ENCODE measurements at regions not wholly inside any gene's neighbourhood (a gene's known extent, or its start where the extent isn't known, plus 50 kb on each side); places are given as distances from the start of the nearest gene placed in this dataset.

DNA sequence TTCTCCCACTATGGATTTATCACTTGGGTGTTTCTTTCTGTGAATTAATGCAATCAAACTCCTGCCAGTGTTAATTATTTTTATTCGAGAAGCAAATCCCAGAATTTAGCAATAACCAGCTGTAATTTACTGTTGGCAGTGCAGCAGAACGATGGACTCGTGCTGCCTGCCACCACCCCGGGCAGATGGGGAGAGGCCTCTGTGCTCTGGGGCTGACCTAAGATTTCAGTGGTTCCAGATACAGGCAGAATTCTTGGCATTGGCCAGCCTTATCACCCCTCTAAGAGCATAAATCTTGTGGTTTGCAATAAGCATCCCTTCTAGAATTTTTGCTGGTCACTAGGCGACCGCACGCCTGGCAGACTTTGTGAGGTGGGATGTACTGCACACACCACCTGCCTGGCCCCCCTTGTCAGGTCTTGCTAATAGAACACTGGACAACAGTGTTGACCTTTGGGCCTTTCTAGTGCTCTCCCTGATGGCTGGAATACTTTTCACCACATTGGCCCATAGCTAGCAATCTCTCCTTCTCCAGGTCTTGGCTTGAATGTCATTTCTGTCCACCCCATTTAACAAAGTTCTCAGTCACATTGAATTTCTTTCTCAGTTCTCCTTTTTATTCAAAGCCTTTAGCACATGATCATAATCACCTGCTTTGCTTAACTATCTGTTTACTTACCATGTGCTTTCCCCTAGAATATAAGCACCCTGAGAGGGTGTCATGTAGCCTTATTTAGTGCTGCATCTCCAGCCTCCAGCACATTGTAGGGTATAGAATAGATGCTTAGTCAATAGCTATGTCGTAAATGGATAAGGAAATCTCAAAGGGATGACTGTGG lies 122.1 kb upstream of the DYNLRB2 start:
- no peak for DNase-seq (ENCODE audit: low read depth, low spot score)

- DNase-seq (ENCODE audit: low read depth, low spot score) = no peak
These were observed 123.0 kb upstream of the DYNLRB2 start for GRCh38 chr16:80417706-80418271.

GRCh38 chr16:80408014-80408413 lies 132.8 kb upstream of the DYNLRB2 start:
- DNase-seq (ENCODE audit: low read depth, low spot score) = no peak

DNA sequence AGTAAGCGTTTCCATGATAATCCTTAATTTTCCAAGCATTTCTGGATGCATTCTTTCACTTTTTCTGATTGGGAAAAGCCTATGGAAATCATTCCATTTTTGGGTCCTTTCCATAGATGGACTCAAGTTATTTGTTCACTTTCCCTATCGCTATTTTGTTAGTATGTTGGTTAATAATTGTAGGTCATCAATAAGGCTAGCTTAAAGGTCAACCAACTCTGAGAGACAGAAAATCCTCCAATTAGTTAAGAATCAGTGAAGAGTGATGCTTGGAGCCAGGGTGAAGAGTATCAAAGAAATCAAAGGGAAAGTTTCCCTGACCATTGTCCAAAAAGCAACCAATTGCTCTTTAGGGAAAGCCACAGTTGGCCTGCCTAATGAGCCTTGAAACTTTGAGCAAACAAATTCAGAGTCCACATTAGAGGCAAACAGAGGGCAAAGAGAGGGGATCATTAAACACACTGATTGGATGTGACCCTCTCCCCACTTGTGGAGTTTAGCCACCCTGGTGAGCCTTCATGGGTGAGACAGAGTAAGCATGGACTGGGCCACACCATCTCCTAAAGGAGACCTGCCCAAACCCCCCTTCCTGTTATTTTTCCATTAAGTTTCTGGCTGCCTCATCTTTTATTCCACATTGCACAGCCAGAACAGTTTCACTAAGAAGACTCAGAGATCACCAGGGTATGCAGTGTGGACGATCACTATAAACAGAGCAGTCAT lies 133.4 kb upstream of the DYNLRB2 start:
- no peak for DNase-seq (ENCODE audit: low read depth, low spot score)

DNA sequence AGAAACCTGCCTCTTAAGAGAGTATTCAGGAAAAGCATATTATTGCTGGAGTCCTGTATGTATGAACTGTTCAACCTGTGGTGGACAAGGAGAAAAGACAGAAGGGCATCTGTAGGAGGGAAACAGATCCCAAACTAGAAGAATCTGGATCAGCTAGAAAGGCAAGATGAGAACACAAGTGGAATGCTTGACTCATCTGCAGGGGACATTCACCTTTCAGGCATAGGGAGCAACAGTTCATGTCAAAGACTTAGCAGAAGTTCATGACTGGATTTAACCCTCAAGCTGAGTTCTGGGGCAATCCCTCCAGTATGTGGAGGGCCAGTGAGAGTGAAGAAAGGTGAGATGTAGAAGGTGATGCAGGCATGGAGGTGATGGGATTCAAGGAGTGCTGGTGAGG lies 135.9 kb upstream of the DYNLRB2 start:
- no peak for DNase-seq (ENCODE audit: low read depth, low spot score)

DNA sequence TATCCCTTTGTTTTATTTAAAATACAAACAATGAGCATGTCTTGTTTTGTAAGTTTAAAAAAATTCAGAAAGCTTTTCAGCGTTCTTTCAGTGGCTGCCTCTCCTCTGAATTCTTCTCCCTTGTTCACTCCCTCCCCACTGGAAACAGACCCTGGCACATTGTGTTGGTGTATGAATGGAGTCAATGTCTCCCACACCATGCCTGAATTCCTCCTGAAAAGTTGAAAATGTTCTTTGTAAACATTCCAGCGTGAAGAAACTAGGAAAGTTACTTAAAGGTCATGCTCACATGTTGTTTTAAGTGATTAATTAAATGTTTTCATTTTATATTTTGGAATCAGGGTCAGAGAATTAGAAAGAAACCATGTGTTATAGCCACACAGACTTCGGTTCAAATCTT lies 136.9 kb upstream of the DYNLRB2 start:
- DNase-seq (ENCODE audit: low read depth, low spot score) = no peak

DNA sequence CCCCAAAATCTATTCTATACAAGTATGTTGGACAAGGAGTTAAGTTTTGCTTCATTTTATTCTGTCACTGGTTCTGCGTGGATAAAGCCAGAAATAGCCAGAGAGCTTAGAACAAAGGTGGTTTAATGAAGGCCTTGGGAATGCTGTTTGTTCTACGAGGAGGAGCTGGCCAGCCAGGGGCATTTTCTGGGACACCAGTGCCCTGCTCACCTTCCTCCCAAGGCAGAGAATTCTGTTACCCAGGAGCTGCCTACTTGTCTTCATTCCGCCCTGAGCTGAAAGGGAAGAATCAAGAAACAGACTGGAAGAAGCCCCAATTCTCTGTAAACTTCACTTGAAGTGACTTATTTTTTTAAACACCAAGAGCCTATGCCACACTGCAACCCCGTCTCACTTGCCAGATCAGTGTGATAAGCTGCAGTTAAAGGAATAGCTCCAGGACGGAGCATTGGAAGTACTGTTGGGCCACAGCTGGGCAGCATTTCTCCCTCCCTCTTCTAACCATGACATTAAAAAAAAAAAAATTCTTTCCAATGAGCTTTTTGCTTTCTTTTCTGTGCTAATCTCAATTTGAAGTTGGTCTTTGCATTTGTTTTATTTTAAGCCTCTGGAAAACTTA lies 149.8 kb upstream of the DYNLRB2 start:
- no peak for DNase-seq (ENCODE audit: low read depth, low spot score)

DNA sequence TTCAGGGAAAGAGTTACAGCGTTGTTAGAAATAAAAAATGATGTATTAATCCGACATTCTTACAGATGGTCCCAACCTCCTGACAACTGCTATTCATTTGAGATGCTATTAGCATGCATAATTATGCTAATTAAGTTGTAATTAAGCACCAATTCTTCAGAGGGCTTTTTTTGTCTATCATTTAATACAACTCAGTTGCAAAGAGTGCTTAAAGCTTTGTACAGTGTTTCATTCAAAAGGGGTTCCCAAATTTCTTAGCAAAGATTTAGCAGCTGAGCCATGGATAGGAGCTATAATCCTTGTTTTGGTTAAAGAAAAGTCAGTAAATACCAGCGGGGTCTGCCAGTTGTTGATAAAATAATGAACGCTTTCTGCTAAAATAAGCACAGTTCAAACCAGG lies 150.7 kb upstream of the DYNLRB2 start:
- DNase-seq (ENCODE audit: low read depth, low spot score) = no peak

DNA sequence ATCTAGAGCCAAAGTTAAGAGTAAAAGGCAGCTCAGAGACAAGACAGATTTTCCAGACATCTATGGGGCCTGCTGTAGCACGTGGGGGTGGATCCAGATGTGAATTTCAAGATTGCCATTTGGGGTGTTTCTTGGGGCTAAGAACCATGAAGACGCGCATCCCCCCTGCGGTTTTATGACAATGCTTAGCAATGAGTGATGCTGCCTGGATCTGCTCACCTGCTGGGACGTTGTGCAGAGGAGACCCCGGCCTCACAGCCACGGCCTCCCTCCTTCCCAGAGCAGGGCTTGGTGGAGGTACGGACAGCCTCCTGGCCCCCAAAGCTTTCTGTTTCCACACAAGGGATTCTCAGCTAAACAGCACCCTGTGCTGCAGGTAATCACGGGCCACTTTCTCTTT lies 151.5 kb upstream of the DYNLRB2 start:
- DNase-seq (ENCODE audit: low read depth, low spot score) = no peak

DNA sequence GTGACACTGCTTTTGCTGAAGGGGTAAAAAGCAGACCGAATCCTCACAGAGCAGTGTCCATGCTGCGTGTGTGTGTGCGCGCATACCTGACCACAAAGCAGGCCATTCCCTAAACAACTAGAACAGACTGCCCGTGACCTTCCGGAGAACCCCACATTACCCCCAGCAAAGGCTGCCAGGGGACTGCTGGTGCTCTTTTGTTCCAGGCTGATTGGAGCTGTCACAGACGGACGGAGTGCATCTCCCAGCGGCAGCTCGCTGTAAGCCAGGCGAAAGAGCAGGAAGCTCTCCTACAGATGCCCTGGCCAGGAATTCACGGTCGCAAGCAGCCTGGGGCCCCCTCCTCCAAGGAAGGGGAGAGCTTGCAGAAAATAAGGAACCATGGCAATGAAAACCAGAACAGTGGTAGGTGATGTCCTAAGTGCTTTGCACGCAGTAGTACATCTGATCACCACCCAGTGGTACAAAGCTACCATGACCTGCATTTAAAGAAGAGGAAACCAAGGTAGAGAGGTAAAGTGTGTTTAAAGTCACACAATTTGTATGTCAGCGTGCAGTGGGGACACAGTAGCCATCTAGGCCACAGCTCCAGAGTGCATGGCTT lies 153.4 kb upstream of the DYNLRB2 start:
- no peak for DNase-seq (ENCODE audit: low read depth, low spot score)

- no peak for DNase-seq (ENCODE audit: low read depth, low spot score)
These were observed 155.9 kb upstream of the DYNLRB2 start for GRCh38 chr16:80384862-80385261.

DNA sequence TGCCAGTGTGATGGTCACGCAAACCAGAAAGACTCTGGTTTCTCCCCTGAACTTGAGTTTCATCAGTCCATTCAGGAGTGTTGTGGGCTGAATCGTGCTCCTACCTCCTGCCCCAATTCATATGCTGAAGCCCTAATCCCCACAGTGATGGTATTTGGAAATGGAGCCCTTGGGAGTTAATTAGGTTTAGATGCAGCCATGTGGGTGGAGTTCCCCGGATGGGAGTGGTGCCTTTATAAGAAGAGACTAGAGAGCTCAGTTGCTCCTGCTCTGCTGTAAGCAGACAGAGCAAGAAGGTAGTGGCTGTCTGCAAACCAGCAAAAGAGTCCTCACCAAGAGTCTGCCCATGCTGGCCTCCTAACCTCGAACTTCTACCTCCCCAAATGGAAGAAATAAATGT lies 160.3 kb upstream of the DYNLRB2 start:
- DNase-seq (ENCODE audit: low read depth, low spot score) = no peak

GRCh38 chr16:80377096-80377956 lies 163.5 kb upstream of the DYNLRB2 start:
- DNase-seq (ENCODE audit: low read depth, low spot score) = no peak

GRCh38 chr16:80375973-80376372 lies 164.8 kb upstream of the DYNLRB2 start:
- no peak for DNase-seq (ENCODE audit: low read depth, low spot score)

GRCh38 chr16:80375513-80375912 lies 165.3 kb upstream of the DYNLRB2 start:
- no peak for DNase-seq (ENCODE audit: low read depth, low spot score)

DNA sequence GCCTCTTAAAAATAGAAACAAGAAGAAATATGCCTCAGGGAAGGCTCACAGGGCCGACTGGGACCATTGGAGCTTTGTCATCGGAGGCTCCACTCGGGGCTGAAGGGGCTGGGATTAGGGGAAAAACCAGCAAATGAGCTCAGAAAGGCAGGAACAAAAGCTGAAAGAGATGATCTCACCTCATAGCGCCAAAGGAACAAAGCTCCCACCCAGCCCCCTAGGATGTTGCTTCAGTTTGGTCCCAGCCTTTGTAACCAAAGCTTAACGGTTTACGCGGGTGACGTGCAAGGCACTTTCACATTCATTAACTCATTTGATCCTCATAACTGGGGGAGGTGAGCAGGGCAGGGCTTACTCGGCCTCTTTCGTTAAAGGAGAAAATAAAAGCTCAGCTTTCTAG lies 168.5 kb upstream of the DYNLRB2 start:
- DNase-seq (ENCODE audit: low read depth, low spot score) = no peak

DNA sequence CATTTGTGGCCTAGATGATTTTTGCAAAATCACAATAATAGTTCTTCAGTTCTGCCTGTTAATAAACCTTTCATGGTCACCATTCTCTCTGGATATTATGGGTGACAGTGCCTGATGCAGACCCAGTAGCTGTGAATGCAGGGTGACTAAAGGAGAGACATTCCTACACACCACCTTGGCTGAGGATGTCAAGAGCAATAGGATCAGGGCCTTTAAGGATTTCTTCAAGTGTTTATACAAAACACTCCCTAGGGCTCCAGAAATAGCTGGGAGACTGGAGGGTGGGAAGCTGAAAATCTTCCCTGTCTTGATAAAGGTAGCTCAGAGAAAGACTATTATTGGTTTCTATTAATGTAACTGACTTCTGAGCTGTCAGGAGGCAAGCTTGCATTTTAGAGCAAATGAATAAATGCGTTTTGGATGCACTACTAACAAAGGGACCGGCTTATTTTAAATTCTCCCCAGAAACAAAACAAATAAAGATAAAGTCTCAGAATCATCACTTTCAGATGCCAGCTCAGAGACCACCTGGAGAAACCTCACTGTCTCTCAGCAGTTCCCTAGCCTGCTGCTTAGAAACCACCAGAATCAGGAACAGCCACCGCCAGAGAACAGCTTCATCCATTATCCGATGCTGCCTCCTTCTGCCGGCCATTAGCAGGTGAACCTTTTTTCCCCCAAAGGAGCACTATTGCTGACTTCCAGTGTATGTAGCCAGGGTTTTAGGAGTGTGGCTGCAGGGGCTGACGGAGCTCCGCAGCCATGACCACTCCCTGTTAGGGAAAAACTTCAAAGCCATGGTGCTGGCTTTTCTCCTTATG lies 171.4 kb upstream of the DYNLRB2 start:
- DNase-seq (ENCODE audit: low read depth, low spot score) = no peak

DNA sequence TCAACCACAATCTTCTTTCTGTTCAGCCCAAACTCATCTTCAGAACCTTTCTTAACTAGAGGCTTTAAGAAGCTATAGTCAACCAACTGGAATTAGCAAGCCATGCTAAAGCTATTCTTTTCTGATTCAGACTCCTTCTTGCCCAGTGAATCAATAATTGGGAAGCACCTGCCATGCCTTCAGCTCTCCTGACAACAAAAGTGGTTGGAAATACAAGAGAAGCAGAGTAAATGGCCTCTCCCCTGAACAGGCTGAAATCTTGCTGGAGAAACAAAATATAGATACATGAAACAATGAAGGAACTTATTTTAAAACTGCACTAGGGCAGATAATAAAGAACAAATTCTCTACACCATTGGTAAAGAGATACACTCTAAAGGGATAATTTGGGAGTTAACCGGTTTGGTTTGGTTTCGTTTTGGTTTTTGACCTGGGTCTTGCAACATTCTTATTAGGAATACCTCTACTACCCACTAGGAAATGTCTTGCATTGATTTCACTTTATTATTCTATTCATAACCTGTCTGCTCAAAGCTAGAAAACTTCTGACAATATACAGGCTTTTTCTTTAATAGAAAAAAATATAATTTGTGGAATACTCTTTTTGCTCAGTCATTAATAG lies 173.6 kb upstream of the DYNLRB2 start:
- no peak for DNase-seq (ENCODE audit: low read depth, low spot score)

GRCh38 chr16:80366023-80366422 lies 174.8 kb upstream of the DYNLRB2 start:
- no peak for DNase-seq (ENCODE audit: low read depth, low spot score)

DNA sequence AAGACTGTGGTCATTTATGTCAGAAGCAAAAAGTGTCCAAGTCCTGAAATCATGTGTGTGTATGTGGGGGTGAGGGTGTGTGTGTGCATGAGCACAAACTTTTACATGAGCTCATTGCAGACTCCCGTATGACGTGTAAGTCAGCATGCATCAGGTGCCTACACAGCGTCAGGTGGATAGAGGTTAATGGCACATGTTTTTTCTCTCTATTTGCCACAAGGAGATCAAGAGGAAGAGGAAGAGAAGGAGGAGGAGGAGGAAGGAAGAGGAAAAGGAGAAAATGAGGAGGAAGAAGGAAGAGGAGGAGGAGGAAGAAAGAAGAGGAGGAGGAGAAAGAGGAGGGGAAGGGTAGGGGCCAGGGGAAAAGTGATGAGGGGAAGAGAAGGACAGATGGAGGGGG lies 178.0 kb upstream of the DYNLRB2 start:
- no peak for DNase-seq (ENCODE audit: low read depth, low spot score)
